ENCODE measurements at regions not wholly inside any gene's neighbourhood (a gene's known extent, or its start where the extent isn't known, plus 50 kb on each side); places are given as distances from the start of the nearest gene placed in this dataset.
"Not testable (repeated sequence)": the region's sequence is repeated elsewhere in the genome, so short reads cannot be mapped to it uniquely, and the experiment has no call there.

- DNase-seq: no peak
Measured at GRCh38 chrX:7372825-7373525, 225.0 kb upstream of the PUDP start.

- DNase-seq: no peak
Measured at GRCh38 chrX:7362111-7362510, 214.2 kb upstream of the PUDP start.

GRCh38 chrX:7351926-7352325 lies 204.0 kb upstream of the PUDP start:
- DNase-seq: no peak

- peak; percentile 51 for DNase-seq
Measured at GRCh38 chrX:7347465-7347864, 199.5 kb upstream of the PUDP start.

- no peak for DNase-seq
Measured at GRCh38 chrX:7346021-7346420, 198.1 kb upstream of the PUDP start.

- DNase-seq: no peak
Measured at GRCh38 chrX:7343181-7343580, 195.2 kb upstream of the PUDP start.

- DNase-seq: not testable (repeated sequence)
Measured at GRCh38 chrX:7335816-7336362, 187.9 kb upstream of the PUDP start.

GRCh38 chrX:7334253-7334935 lies 186.4 kb upstream of the PUDP start:
- DNase-seq: no peak

- no peak for DNase-seq
Measured at GRCh38 chrX:7330971-7331746, 183.2 kb upstream of the PUDP start.

GRCh38 chrX:7330556-7330955 lies 182.6 kb upstream of the PUDP start:
- DNase-seq: no peak

GRCh38 chrX:7318661-7319060 lies 170.7 kb upstream of the PUDP start:
- no peak for DNase-seq

GRCh38 chrX:7318241-7318640 lies 170.3 kb upstream of the PUDP start:
- no peak for DNase-seq

- DNase-seq: no peak
Measured at GRCh38 chrX:7316887-7317286, 168.9 kb upstream of the PUDP start.

- no peak for DNase-seq
Measured at GRCh38 chrX:7316280-7316679, 168.3 kb upstream of the PUDP start.

GRCh38 chrX:7314425-7314824 lies 166.5 kb upstream of the PUDP start:
- no peak for DNase-seq

- no peak for DNase-seq
Measured at GRCh38 chrX:7307720-7308119, 159.8 kb upstream of the PUDP start.

GRCh38 chrX:7294483-7294882 lies 146.5 kb upstream of the PUDP start:
- DNase-seq: no peak

GRCh38 chrX:7286168-7286837 lies 138.3 kb upstream of the PUDP start:
- no peak for DNase-seq

- DNase-seq: no peak
Measured at GRCh38 chrX:7285765-7286164, 137.8 kb upstream of the PUDP start.

GRCh38 chrX:7283741-7284140 lies 135.8 kb upstream of the PUDP start:
- DNase-seq: no peak

GRCh38 chrX:7280520-7280919 lies 132.6 kb upstream of the PUDP start:
- DNase-seq: no peak

GRCh38 chrX:7272346-7272745 lies 124.4 kb upstream of the PUDP start:
- no peak for DNase-seq

GRCh38 chrX:7270933-7271332 lies 123.0 kb upstream of the PUDP start:
- DNase-seq: no peak
